HG03060 (cell line): ENCODE measurements at regions not wholly inside any gene's neighbourhood (a gene's known extent, or its start where the extent isn't known, plus 50 kb on each side); places are given as distances from the start of the nearest gene placed in this dataset.

Experiments used
- ATAC-seq: cut with Tn5 transposase; IDR thresholded peaks from one replicate; pipeline ENCODE4 v1.9.1; 2021; ENCODE audit warnings: low read depth, moderate number of reproducible peaks; ENCODE audit not compliant: unreplicated experiment

DNA sequence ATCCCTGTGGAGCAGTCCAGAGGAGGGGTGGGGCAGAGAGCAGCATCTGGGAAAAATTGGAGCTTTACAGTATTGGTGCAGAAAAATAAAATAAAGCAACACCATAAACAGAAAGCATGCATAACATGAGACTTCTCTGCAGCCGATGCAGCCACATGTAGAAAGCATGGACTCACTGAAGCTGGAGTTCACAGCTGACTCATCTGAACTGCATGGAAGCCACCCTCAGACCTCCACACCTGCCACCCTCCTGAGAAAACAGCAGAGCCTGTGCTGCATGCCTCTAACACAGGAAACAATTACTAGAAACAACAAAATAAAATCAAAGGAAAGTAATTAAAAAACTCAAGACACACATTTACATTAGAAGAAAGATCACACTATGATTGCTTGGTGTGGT is 169.4 kb upstream of the ALKAL2 start:
- no peak for ATAC-seq

DNA sequence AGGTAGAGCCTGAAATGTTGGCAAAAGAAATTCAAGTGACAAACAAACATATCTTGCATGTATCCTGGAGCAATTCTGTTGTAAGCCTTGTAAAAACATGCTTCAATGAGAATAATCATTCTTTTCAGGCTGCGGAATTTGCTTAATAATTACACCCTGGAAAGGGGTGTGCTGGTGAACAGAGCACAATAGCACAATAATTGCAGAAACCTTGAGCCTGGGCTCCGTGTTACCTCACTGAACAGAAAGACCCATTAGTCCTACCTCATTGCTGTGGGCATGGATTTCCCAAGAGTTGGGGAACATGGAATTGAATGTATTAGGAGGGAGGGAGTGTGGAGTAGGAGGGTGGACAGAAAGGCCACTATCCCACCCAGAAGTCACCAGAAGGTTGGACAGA is 168.0 kb upstream of the ALKAL2 start:
- no peak for ATAC-seq

DNA sequence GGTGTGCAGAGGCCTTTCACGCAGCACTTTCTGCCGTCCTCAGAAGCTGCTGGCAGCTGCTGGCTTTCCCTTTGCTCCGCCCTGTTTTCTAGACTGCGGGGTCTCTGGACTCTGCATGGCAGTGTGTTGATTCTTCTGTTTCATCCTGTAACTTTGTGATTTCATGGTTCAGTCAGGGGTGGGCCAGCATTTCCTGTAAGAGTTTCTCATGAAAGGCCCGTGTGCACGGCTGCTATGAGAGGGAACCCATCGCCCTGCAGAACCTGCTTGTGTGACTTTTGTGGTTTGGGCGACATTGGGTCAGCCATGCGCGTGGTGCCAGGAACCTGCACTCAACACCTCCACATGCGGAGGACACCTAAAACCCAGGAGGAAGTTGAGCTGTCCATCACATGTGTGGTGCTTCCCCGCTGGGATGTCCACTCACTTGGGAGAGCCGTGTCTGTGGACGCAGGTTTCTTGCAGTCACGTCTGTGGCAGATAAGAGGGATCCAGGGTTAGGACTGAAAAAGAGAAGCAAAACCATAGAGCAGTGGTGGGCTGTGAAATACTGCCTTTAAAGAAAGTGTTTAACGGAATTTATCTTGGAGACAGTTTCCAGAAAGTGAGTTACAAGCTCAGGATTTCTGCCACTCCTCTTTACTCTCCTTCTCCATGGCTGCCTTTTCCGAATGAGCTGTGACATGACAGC is 167.3 kb upstream of the ALKAL2 start:
- no peak for ATAC-seq

DNA sequence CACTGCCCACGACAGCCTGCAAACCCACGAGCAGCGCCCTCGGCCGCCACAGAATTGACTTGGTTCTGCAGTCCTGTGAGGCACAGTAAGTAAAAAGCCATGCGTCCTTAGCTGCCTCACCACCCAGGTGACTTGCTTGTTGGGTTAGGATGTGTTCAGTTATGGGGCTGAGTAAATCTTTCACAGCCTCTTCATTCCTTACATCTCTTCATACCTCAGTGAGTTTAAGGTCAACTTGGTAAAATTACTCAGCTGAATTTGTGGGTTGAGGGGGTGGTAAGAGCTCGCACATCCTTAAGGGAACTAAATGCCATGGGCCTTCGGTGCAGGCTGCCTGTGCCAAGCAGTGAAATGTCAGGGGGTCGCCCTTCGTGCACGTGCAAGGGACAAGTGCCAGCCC is 165.2 kb upstream of the ALKAL2 start:
- ATAC-seq: no peak

DNA sequence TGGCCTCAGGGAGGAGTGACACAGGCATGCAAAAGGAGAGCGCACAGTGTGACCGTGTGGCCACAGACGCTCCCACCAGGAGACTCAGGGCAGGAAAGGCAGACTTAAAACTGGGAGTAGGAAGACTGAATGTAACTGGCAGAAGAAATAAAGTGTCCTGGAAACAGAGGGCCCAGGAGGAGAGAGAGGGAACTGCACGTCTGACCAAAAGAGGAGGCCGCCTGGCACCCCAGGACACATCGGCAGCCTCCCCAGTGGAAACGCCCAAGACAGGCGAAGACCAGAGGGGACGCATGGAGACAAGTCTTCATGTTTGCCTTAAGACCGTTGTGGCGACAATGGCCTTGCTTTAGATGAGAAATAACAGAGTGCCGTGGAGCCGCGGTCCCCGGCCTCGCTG is 163.6 kb upstream of the ALKAL2 start:
- ATAC-seq: no peak

DNA sequence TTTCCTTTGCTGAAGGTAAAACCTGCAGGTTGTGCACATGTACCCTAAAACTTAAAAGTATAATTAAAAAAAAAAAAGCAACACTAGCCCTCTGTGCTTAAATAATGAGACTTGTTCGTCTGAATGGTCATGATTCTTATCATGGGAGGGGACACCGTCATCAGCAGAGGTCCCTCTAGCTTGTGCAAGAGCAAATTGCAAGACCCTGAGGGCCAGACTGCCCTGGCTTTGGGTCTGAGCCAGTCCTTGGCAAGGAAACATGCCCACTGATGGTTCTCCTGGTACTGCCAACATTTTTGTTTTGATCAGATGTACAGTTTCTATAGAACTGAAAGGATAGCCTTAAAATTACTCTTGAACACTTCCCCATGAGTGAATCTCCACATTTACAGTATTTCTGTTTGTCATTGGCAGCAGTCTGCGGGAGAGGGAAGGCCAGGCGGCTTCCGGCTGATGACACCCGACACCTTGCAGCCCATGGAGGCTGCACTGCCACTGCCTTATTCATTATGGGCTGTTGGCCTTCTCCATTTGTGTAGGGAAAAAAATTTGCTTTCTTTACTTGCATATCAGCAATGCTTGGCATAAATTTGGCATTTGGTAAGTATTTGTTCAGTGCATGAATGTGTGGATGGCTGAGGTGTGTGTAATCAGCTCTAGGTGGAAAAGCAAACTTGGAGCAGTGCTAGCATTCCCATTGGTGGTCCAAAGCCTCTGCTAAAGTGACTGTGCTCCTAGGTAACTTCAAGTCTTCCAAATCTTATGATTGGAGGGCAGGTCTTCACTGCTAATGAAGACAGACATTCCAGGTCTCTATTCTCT is 161.6 kb upstream of the ALKAL2 start:
- ATAC-seq: no peak

DNA sequence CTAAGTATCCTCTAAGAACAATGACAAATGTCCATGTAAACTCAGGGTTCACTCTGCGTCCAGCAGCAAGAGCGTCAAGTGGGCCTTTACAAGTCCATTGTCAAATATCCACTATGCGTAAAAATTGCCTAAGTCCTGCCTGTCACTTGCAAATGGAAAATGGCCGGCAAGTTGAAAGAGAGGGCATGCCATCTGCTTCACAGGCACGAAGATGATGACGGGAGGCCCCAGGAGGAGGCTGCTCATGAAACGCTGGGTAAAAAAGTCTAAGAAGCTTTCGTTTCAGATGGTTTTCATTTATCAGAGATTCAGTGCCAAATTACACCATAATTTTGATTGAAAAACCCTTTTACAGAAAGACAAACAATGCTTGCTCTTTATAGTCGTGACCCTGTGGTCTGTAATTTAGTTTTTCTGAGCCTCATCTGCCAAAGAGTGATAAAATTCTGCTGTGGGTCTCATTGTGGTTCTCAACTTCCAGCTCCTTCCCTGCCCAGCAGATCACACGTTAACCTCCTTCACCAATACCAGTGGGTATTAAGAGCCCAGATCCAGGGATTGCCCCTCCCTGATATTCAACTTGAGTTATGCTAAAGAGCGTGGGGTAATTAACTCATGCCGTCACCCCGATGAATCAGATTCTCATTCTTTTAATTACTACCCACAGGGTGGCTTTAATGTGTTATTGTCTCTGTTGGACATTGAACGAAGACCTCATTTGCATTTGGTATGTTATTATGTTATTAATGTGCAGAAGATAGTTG is 160.2 kb upstream of the ALKAL2 start:
- ATAC-seq: no peak

DNA sequence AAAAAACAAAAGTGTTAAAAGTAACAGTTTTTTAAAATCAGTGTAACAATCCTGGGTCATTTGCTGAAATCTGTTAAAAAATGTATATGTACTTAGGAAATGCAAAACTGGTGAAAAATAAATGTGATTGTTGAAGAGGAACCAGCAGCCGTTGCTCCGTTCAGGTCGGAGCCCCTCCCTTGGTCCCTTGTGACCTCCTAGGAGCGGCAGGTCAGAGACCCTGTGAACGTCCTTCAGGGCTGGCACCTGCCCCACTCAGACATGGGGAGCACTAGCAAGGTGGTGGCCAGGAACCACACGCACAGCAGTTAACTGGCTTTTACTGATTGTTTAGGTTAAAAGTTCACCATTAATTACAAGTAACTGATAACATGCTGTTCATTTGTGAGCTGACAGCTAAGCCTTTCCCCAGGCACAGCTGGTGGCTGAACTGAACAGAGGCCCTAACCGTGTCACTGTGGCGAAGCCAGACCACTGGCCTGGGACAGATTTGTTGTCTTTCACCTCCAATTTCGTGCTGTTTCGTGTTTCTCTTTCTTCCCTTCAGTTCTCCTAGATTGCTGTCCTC is 159.2 kb upstream of the ALKAL2 start:
- no peak for ATAC-seq

DNA sequence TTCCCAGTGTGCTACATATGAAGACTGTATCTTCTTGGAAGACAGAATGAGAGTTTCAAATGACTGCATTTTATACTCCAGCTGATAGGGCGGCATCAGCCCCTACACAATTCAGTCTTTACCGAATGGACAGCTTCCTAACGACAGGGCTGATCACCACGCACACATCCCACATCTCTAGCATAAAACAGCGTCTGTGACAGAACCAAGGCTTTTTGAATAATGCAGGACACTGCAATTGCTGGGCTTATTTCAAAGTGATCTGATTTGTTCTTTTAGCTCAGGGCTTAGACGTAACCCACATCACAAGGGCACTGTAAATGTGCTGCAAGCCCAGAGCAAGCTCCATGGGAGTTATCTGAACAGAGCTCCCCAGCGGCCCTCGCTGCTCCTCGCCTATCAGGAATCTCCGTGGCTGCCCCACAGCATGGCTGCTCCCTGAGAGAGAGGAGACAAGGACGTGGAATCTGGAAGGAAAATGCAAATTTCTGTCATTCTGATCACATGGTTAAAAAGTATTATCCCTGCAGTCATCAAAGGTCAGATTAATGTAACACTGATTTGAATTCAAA is 158.5 kb upstream of the ALKAL2 start:
- no peak for ATAC-seq

DNA sequence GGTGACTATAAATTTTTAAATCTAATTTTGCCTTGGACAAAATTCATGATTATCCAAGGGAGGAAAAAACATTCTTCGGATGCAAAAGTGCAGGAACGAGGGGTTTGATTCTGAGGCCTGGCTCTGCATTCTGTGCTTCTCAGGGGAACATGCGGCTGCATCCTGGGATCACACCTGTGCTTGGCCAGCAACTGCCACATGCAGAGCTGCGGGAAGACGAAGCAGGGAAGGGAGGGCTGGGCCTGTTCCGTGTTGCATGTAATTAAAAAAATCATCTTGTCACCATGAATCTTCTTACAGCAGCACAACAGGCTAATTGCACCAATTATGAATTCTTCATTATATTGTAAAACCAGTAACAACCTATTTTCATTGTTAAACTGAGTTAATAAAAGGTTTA is 158.0 kb upstream of the ALKAL2 start:
- ATAC-seq: no peak

DNA sequence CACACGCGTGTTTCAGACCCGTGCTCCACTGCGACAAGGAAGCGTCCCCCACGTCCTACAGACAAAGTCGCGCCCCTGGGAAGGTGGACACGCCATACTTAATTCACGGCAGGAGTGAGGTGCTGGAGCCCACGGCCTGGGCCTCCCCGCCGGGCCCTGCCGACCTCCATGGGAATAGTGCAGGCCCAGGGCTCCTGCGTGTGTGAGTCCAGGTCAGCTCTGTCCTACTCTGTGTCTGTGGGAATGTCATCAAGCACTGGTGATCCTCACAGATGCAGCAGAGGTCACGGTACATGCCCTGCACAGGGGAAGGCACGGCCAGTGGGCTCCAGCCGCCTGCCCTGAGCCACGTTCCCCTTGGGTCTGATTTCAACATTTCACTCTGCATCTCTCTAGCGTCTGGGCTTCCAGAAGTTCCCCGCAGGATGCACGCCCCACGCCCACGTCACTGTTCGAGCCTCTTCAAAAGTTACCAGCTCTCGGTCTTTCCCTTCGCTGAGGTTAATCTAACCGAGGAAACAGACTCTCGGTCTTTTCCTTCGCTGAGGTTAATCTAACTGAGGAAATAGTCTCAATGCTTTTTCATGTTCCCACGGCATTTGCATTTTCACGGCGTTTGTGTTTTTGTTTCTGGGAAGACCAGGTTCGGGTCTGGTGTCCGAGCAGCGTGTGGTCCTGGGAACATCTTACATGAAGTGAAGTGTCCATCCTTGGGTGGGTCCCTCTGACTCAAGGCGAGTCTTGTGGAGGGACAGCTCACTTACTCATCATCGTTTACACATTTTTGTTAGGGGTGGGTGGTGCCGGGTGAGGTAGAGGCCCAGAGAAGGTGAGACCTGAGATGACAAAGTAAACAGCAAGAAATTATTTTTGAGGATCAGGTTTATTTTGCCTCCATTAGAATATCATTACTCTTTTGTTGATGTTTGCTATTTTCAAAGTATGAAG is 157.3 kb upstream of the ALKAL2 start:
- ATAC-seq: no peak

DNA sequence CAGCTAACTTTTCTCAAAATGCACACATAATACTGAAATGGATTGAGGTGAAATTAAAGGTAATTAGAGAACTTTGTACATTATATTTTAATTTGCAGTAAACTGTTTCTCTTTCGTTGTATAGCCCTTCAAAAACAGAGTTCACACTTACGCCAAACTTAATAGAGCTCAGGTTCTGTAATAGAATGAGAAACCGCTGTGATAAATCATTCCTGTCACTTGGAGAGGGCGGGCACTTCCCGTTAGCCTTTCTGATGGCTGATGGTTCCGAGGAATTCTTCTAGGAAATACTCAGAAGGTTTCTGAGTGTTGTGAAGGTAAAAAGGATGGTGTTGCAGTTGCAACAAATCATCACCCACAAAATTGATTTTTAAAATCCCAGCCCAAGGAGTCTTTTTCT is 155.8 kb upstream of the ALKAL2 start:
- no peak for ATAC-seq

DNA sequence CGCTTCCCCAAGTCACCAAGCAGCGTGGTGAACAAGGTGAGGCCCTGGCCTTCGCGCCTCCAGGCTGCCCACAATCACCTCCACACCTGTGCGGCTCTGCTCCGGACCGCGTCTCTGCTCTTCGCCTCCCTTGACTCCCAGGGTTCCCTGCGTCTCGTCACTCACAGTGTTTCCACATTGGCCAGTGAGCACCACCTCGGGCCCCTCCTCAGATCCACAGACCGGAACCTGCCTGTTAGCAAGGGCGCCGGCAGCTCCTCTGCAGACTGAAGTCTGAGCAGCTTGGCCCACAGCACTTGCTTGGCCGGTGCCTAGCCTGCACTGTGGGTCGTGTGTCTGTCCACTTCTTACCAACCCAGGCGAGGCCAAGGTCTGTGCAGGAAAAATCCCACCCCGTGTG is 155.3 kb upstream of the ALKAL2 start:
- ATAC-seq: no peak

DNA sequence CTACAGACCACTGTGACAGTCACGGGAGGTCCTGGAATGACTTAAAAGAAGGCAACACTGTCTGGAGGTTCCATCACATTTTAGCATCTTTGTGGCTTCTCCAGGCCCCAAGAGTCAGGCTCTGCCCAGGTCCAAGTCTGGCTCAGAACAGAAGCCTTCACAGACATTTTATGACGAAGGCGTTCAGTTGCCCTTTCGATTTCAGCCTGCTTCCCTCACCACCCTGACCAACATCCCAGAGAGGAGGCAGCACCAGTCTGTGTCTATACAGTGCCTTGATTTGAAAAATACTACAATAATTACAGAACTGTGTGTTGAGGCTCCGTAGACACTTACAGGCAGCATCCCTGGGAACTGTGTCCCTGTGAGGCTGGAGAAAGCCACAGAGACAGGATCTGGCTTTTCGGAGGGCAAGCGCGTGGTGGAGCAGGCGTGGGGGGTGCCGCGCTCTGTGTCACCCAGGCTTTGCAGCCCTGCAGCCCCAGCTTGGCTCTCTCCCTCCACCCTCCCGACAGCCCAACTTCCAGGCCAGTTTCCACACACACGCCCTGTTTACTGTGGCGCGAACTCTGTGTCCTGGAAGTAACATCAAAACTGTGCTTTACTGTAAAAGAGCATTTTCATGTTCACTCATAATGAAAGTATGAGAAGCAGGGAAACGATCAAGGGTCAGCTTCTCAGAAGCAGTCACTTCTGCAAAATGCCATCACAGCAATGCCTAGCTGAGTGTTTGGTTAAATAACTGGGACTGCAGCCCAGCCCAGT is 153.5 kb upstream of the ALKAL2 start:
- peak; percentile 45 for ATAC-seq

DNA sequence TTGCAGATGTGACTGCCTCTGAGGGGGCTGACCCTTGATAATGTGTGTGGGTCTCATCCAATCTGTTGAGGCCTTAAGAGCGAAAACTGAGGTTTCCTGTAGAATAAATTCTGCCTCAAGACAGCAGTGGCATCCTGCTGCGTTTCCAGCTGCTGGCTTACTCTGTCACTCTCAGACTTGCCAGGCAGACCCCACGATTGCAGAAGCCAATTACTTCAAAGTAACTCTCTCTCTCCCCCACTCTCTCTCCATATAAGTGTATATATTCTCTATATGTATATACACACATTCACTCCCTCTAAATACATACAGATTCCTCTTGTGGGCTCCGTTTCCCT is 152.5 kb upstream of the ALKAL2 start:
- ATAC-seq: no peak

DNA sequence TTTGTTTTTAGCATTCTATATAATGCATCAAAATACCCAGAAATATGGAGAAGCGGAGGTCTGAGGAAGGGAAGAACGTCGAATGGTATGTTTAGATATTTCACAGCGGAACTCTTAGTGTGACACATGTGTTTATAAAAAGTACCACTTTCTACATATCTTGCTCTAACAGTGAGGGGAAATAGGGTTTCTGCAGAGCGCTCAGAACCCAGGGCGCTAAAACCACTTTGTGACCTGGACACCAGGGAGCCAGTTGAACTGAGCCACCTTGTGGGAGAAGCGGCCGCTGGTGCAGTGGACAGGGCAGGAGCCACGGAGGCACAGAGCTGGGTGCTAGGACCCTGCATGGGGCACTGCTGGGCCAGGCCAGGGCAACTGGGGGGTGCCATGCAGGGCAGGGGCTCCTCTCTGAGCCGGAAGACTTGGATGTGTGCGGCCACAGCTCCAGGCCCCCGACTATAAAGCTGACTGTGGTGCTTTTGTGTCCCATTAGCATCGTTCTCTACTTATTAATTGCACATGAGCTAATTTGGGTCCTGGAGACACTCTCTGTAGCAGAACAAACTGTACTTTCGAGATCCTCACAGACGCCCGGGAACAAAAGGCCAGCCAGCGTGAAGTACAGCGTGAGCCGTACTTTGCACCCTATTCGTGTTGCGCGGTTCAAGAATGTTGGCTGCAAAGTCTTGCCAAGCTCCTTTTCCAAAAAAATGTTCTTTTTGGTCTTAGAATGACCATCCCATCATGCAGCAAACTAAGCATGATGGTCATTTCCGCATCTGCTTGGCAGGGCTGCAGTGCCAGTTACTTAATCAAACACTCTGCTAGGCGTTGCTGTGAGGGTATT is 151.9 kb upstream of the ALKAL2 start:
- ATAC-seq: no peak

DNA sequence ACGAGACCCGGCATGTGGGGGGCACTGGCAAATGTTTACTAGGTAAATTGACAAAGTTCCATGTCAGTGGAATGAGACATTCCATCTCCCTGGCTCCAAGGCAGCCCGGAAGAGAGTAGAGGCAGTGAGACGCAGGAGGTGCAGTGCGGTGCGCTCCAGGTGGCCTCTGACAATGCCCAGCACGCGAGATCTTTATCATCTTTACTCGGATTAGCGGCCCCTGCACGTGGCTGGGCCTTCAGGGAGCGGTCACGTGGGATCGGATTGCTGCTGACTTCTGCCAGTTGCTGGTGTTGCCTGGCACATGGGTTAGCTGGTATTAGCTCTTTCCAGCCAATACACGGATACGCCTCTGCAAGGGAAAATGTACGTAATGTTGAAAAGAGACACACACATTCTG is 151.2 kb upstream of the ALKAL2 start:
- no peak for ATAC-seq

DNA sequence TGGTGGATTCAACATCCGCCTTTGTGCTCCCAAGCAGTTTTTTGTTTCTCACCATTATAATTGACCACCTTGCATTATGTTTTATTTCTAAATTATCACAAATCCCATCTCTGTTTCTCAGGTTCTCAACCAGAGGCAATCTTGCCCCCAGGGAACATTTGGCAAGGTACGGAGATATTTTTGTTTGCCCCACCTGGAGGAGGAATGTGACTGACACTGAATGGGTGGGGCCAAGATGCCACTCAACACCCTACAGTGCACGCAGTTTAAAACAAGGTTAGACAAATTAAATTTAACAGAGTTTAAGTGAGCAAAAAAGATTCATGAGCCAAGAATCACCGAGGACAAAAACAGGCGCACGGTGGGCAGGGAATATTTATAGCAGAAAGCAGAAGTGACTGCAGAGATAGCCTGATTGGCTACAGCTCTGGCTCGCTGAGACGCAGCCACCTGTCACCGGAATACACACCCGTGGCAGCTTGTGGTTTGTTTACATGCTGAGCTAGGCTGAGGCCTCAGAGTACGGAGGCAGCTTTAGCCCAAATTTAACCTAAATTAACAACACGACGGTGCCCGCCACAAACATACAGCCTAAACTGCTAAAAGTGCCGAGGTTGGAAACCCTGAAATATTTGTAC is 150.0 kb upstream of the ALKAL2 start:
- peak; percentile 98 for ATAC-seq
